Body of pancreas (tissue), 4 donors: ENCODE measurements at regions not wholly inside any gene's neighbourhood (a gene's known extent, or its start where the extent isn't known, plus 50 kb on each side); places are given as distances from the start of the nearest gene placed in this dataset.

ENCODE experiments used
- ATAC-seq: fragments of 150-250 bp; one replicate; pipeline ENCODE4 v1.9.1; 2016
- DNase-seq, 4 donors: peaks; one replicate each; pipeline ENCODE4 v3.0.0-alpha.2; 2019
- H3K27ac ChIP-seq, 4 donors: fragments of 200-600 bp; sonication (generic); 1 replicate in 3 of 4; 2 replicates in 1 of 4; pipeline versions ENCODE4 v1.5.1 to v1.6.1; 2016 to 2019; ENCODE audit warnings: mild to moderate bottlenecking in 1 of 4, mixed read lengths in 1 of 4, moderate library complexity in 1 of 4
- H3K27me3 ChIP-seq, 2 donors: fragments of 200-600 bp; sonication (generic); one replicate each; pipeline ENCODE4 v1.6.0; 2016; ENCODE audit warnings: mild to moderate bottlenecking in 1 of 2
- H3K36me3 ChIP-seq, 2 donors: fragments of 200-600 bp; sonication (generic); replicated peaks in 1 of 2; 2 replicates each; pipeline ENCODE4 v1.5.1; 2016; ENCODE audit warnings: low read depth in 2 of 2; ENCODE audit not compliant: insufficient read depth in 1 of 2
- H3K4me1 ChIP-seq: fragments of 200-600 bp; sonication (generic); one replicate; pipeline ENCODE4 v1.6.0; 2016
- H3K4me3 ChIP-seq, 2 donors: fragments of 200-600 bp; sonication (generic); 1 replicate in 1 of 2; 2 replicates in 1 of 2; pipeline ENCODE4 v1.5.1; 2016 to 2019
- H3K9me3 ChIP-seq, 3 donors: fragments of 200-600 bp; sonication (generic); 1 replicate in 2 of 3; 2 replicates in 1 of 3; pipeline ENCODE4 v1.5.1; 2016
- POLR2A ChIP-seq, 3 donors: fragments of 450-650 bp; IDR thresholded peaks; one replicate each; pipeline ENCODE4 v1.6.1; 2016; ENCODE audit warnings: antibody characterized with exemption in 3 of 3, mild to moderate bottlenecking in 2 of 3
- WGBS, 2 donors: methylation state at CpG; one replicate each; pipeline ENCODE4 v1.1.5; 2017; 5-methylcytosine and 5-hydroxymethylcytosine counted together
- intact Hi-C: fragments of 100-400 bp; cut with DNase I; formaldehyde crosslinking; loops from one replicate; pipeline ENCODE4 v1.15.1; 2023
- TF ChIP-seq, protein P1 (sequence below), 7 experiments: fragments of 450-650 bp in 4 of 7; fragments of 200-600 bp in 3 of 7; sonication (generic) in 3 of 7; IDR thresholded peaks; one replicate each; pipeline ENCODE4 v1.5.1; 2016 to 2019; ENCODE audit warnings: antibody characterized with exemption in 7 of 7

DNA sequence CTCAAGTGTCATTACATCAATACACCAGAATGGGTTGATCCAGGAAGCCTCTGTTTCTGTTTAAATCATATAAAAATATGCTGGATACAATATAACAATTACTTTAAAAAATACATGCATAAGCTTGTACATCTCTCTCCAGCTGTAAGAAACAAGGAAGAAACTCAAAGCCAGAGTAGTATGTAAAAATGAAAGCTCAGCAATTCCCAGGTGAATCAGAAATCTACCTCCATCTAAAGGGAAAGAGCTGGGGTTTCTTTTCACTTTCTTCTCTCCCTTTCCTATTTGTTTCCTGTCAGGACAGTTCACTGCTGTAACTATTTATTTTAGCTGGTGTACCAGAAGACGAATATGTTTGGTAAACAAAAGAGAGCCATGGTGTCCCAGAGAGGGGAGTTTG, 301.0 kb upstream of the C1orf87 start:
- Histone ChIP-seq H3K27ac (no peak overlapping the region), H3K4me1 (no peaks in the 10 kb centered on the region), H3K4me3 (no peak overlapping the region), H3K9me3 (no peaks in the 10 kb centered on the region), H3K27me3 (no peaks in the 10 kb centered on the region), H3K36me3 (no peaks in the 10 kb centered on the region)
- 9 to 30% methylated on average over 1 of the region's 1 CpG for WGBS, 2 donors
- intact Hi-C loops = no loop called here
- TF ChIP-seq, protein P1, sequence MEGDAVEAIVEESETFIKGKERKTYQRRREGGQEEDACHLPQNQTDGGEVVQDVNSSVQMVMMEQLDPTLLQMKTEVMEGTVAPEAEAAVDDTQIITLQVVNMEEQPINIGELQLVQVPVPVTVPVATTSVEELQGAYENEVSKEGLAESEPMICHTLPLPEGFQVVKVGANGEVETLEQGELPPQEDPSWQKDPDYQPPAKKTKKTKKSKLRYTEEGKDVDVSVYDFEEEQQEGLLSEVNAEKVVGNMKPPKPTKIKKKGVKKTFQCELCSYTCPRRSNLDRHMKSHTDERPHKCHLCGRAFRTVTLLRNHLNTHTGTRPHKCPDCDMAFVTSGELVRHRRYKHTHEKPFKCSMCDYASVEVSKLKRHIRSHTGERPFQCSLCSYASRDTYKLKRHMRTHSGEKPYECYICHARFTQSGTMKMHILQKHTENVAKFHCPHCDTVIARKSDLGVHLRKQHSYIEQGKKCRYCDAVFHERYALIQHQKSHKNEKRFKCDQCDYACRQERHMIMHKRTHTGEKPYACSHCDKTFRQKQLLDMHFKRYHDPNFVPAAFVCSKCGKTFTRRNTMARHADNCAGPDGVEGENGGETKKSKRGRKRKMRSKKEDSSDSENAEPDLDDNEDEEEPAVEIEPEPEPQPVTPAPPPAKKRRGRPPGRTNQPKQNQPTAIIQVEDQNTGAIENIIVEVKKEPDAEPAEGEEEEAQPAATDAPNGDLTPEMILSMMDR (IDR thresholded peaks at IDR 0.05) = no peak
- TF ChIP-seq POLR2A (IDR thresholded peaks at IDR 0.05) = no peak
- no peak for ATAC-seq
- DNase-seq = no peak

DNA sequence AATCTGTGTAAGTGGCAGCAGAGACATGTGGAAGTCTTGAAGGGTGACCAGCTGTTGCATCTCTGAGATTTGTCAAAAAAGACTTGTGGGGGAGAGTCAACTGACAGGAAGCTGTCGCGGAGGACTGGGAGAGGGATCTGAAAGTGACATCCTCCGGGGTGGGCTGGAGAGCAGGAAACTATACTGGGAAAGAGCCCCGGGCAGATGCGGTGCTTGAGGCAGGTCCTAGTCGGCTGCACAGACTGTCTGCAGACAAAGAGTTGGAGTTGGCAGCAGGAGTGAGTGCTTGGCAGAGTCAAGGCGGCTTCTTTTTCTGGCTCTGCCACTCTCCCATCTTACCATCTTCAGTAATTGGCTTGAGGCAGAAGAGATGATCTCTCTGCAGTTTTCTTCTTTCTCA, 294.0 kb upstream of the C1orf87 start:
- intact Hi-C loops = no loop called here
- H3K9me3 ChIP-seq = no peaks in the 10 kb centered on the region
- no peak overlapping the region for H3K4me3 ChIP-seq
- H3K27ac ChIP-seq = no peak overlapping the region
- 46 to 76% methylated on average over 7 of the region's 7 CpGs for WGBS, 2 donors
- TF ChIP-seq, protein P1 (IDR thresholded peaks at IDR 0.05) = no peak
- no peak for TF ChIP-seq POLR2A (IDR thresholded peaks at IDR 0.05)
- ATAC-seq (no peak), DNase-seq (no peak)
- no peaks in the 10 kb centered on the region for H3K36me3 ChIP-seq
- H3K4me1 ChIP-seq = no peaks in the 10 kb centered on the region
- H3K27me3 ChIP-seq = no peaks in the 10 kb centered on the region

DNA sequence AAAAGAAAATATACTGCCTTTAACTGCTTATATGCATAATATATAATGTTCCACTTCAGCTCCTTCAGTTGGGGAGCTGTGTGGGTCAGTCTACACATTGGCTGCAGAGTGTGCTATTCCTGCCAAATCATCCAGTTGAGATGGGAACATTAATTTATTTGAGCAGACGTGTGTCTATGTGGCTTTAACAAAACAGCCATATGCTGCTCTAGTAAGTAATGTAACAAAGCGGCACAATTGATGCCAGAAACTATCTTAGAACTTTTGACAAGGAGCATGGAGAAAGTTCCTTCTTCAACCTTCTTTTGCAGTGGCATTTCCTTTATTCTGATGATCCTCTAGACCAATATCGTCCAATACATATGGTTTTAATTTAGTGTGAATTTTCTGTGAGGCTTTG, 285.9 kb upstream of the C1orf87 start:
- ATAC-seq (no peak), DNase-seq (no peak)
- H3K4me1 ChIP-seq = no peaks in the 10 kb centered on the region
- TF ChIP-seq, protein P1 (IDR thresholded peaks at IDR 0.05) = no peak
- TF ChIP-seq POLR2A (IDR thresholded peaks at IDR 0.05) = no peak
- H3K27ac ChIP-seq = no peak overlapping the region
- no peak overlapping the region for H3K4me3 ChIP-seq
- H3K27me3 ChIP-seq = no peaks in the 10 kb centered on the region
- WGBS, 2 donors = 71 to 77% methylated on average over 3 of the region's 3 CpGs
- no peaks in the 10 kb centered on the region for H3K9me3 ChIP-seq
- intact Hi-C loops = no loop called here
- H3K36me3 ChIP-seq = no peaks in the 10 kb centered on the region

DNA sequence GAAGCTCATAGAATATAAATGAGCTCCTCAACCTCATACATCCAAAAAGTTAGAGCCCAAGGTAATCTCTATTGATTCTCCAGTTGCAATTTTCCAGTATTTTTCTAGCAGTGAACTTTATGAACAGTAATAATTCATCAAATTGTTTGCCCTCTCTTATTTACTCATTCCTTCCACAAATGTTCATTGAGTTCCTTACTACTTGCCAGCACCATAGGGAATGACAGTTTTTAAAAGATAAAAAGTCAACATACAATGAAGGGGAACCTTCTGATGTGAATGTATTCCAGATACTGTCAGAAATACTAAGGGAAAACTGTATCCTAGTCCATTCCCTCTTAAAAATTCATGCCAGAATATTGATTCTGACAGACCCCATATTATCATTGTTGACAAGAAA, 277.0 kb upstream of the C1orf87 start:
- no peak overlapping the region for H3K4me3 ChIP-seq
- intact Hi-C loops = no loop called here
- no peaks in the 10 kb centered on the region for H3K36me3 ChIP-seq
- no peak for TF ChIP-seq POLR2A (IDR thresholded peaks at IDR 0.05)
- TF ChIP-seq, protein P1 (IDR thresholded peaks at IDR 0.05) = no peak
- no peak for ATAC-seq
- H3K27ac ChIP-seq = no peak overlapping the region
- H3K4me1 ChIP-seq = no peaks in the 10 kb centered on the region
- DNase-seq = no peak
- no peaks in the 10 kb centered on the region for H3K9me3 ChIP-seq
- H3K27me3 ChIP-seq = no peaks in the 10 kb centered on the region

DNA sequence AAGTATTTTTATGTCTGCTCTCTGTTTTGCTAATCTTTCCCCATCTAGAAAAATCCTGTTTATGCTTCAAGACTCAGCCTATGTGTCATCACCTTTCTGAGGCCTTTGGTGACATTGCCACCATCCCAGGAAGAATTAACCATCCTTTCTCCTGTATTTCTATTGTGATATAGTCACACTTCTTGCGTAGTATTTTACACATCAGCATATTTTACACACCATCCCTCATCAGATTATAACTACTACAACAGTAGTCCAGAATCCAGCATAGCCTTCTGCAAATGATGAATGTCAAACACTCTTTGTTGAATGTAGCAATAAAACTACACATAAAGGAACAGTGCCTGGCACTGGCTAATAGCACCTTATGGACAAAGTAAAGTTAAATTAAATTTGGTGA, 275.3 kb upstream of the C1orf87 start:
- Histone ChIP-seq H3K9me3 (no peaks in the 10 kb centered on the region), H3K27me3 (no peaks in the 10 kb centered on the region), H3K36me3 (no peaks in the 10 kb centered on the region), H3K27ac (no peak overlapping the region), H3K4me3 (no peak overlapping the region), H3K4me1 (no peaks in the 10 kb centered on the region)
- TF ChIP-seq POLR2A (IDR thresholded peaks at IDR 0.05) = no peak
- TF ChIP-seq, protein P1 (IDR thresholded peaks at IDR 0.05) = no peak
- whole genome bisulfite sequencing, 2 donors = 62 to 92% methylated on average over 1 of the region's 1 CpG
- intact Hi-C loops = no loop called here
- ATAC-seq (no peak), DNase-seq (no peak)
